GM23338 (cell line): ENCODE measurements at regions not wholly inside any gene's neighbourhood (a gene's known extent, or its start where the extent isn't known, plus 50 kb on each side); places are given as distances from the start of the nearest gene placed in this dataset.
A peak's percentile ranks its signal among the peaks of the same experiment; 100 is the strongest.

ENCODE experiments used
- ATAC-seq: fragments of 200-7000 bp; cut with Tn5 transposase; 3 replicates; pipeline ENCODE4 v1.9.1; 2020
- DNase-seq: peaks from one replicate; pipeline ENCODE4 v3.0.0-alpha.2; 2015; ENCODE audit warnings: low spot score
- H2AFZ ChIP-seq: fragments of 200-600 bp; sonication (generic); 2 replicates; pipeline ENCODE4 v1.8.0; 2016; ENCODE audit warnings: antibody characterized with exemption, mild to moderate bottlenecking, moderate library complexity
- H3F3A ChIP-seq: fragments of 200-600 bp; sonication (generic); replicated peaks from 2 replicates; pipeline ENCODE4 v1.8.0; 2017; ENCODE audit warnings: antibody characterized with exemption, mixed run types, low read depth
- H3K27ac ChIP-seq: fragments of 200-600 bp; sonication (generic); 2 replicates; pipeline ENCODE4 v1.6.1; 2016; ENCODE audit warnings: low read depth
- H3K27me3 ChIP-seq: fragments of 200-600 bp; sonication (generic); 2 replicates; pipeline ENCODE4 v1.8.0; 2016; ENCODE audit warnings: mild to moderate bottlenecking, mixed run types, moderate library complexity; ENCODE audit not compliant: insufficient read depth
- H3K36me3 ChIP-seq: fragments of 200-600 bp; sonication (generic); 2 replicates; pipeline ENCODE4 v1.8.0; 2016; ENCODE audit warnings: mild to moderate bottlenecking; ENCODE audit not compliant: insufficient read depth
- H3K4me1 ChIP-seq: fragments of 200-600 bp; sonication (generic); 2 replicates; pipeline ENCODE4 v1.8.0; 2016; ENCODE audit warnings: mild to moderate bottlenecking, moderate library complexity; ENCODE audit not compliant: insufficient read depth
- H3K4me2 ChIP-seq: fragments of 200-600 bp; sonication (generic); 2 replicates; pipeline ENCODE4 v1.7.1; 2017; ENCODE audit warnings: mixed run types
- H3K4me3 ChIP-seq: fragments of 200-600 bp; sonication (generic); 2 replicates; pipeline ENCODE4 v1.6.1; 2016; ENCODE audit warnings: mixed run types
- H3K79me2 ChIP-seq: fragments of 200-600 bp; sonication (generic); replicated peaks from 2 replicates; pipeline ENCODE4 v1.8.0; 2017; ENCODE audit warnings: mild to moderate bottlenecking; ENCODE audit not compliant: insufficient read depth
- H3K9me2 ChIP-seq: fragments of 200-600 bp; sonication (generic); 2 replicates; pipeline ENCODE4 v1.8.0; 2017; ENCODE audit not compliant: insufficient read depth
- H4K20me1 ChIP-seq: fragments of 200-600 bp; sonication (generic); replicated peaks from 2 replicates; pipeline ENCODE4 v1.8.0; 2017; ENCODE audit warnings: mild to moderate bottlenecking; ENCODE audit not compliant: insufficient read depth
- H3K27ac Mint-ChIP-seq: 2 replicates; pipeline ENCODE4 v1.8.0; 2020; ENCODE audit warnings: inconsistent platforms, mild to moderate bottlenecking, moderate library complexity, mixed read lengths
- H3K27me3 Mint-ChIP-seq: 3 replicates; pipeline ENCODE4 v1.8.0; 2022; ENCODE audit warnings: low read depth, mild to moderate bottlenecking, moderate library complexity, mixed read lengths, inconsistent platforms; ENCODE audit not compliant: insufficient read depth, poor library complexity
- H3K36me3 Mint-ChIP-seq: 3 replicates; pipeline ENCODE4 v1.8.0; 2021; ENCODE audit warnings: low read depth, mild to moderate bottlenecking, inconsistent platforms, moderate library complexity, mixed read lengths
- H3K4me1 Mint-ChIP-seq: 3 replicates; pipeline ENCODE4 v1.8.0; 2020; ENCODE audit warnings: mild to moderate bottlenecking, inconsistent platforms, mixed read lengths
- H3K4me3 Mint-ChIP-seq: 3 replicates; pipeline ENCODE4 v1.8.0; 2021; ENCODE audit warnings: moderate library complexity, mild to moderate bottlenecking, inconsistent platforms, mixed read lengths
- H3K9me3 Mint-ChIP-seq: 3 replicates; pipeline ENCODE4 v1.8.0; 2020; ENCODE audit warnings: moderate library complexity, mild to moderate bottlenecking, inconsistent platforms, mixed read lengths
- EZH2phosphoT487 ChIP-seq: fragments of 200-600 bp; sonication (generic); IDR thresholded peaks from one replicate; pipeline ENCODE4 v1.8.1; 2018; ENCODE audit warnings: antibody characterized with exemption; ENCODE audit not compliant: unreplicated experiment
- STAT1 ChIP-seq: IDR thresholded peaks from one replicate; pipeline ENCODE4 v1.6.1; 2016; ENCODE audit warnings: antibody characterized with exemption; ENCODE audit not compliant: unreplicated experiment
- ZNF114 ChIP-seq: fragments of 250-450 bp; sonication (Bioruptor Pico); IDR thresholded peaks from 2 replicates; pipeline ENCODE4 v1.5.0; 2020; ENCODE audit warnings: mild to moderate bottlenecking, moderate library complexity
- ZNF331 ChIP-seq: fragments of 250-450 bp; sonication (Bioruptor Pico); IDR thresholded peaks from 2 replicates; pipeline ENCODE4 v1.5.0; 2020; ENCODE audit warnings: low read depth, mild to moderate bottlenecking, moderate library complexity
- TF ChIP-seq, protein P1 (sequence below), 2 experiments: fragments of 200-600 bp in 1 of 2; sonication (generic) in 1 of 2; conservative IDR thresholded peaks; 2 replicates each; pipeline versions ENCODE4 v1.5.1 to v1.6.1; 2016 to 2017; ENCODE audit warnings: antibody characterized with exemption in 2 of 2, low read depth in 2 of 2, mild to moderate bottlenecking in 2 of 2, moderate library complexity in 1 of 2

DNA sequence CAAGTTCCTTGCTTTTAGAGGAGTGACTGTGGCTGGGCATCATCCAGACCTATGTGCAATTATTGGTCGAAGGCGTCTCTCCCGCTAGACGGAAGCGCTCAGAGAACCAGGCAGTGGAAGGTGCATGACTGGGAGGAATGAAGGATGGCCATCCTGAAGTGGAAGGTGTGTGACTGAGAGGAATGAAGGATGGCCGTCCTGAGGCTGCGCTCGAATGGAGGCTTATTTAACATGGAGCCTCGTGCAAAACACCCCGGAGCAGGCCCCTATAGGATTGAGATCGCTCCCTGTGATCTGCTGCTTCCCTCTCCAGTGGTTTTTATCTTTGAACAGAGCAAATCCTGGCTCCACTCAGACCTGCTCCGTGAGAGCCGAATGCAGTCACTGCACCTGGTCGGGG lies 140.2 kb upstream of the ID2 start:
- Histone ChIP-seq H3F3A (no peaks in the 10 kb centered on the region), H3K79me2 (no peaks in the 10 kb centered on the region), H3K27ac (no peak overlapping the region), H3K4me1 (no peaks in the 10 kb centered on the region), H3K36me3 (no peaks in the 10 kb centered on the region), H3K4me2 (no peak overlapping the region), H3K27me3 (no peaks in the 10 kb centered on the region), H4K20me1 (no peaks in the 10 kb centered on the region), H3K9me2 (no peaks in the 10 kb centered on the region), H2AFZ (no peak overlapping the region), H3K4me3 (no peak overlapping the region)
- peaks cover 9% of the 10 kb centered on the region for H3K27me3 Mint-ChIP-seq
- H3K36me3 Mint-ChIP-seq: peaks cover 3% of the 10 kb centered on the region; the same call in 1 of the 3 replicates
- ATAC-seq: no peak
- no peaks in the 10 kb centered on the region for H3K9me3 Mint-ChIP-seq
- H3K27ac Mint-ChIP-seq: no peak overlapping the region
- no peaks in the 10 kb centered on the region; the same call in 1 of the 3 replicates for H3K4me1 Mint-ChIP-seq
- no peak for DNase-seq
- TF ChIP-seq EZH2phosphoT487: no peak
- TF ChIP-seq ZNF114 (CRISPR knock-in tag): no peak
- H3K4me3 Mint-ChIP-seq: no peak overlapping the region

DNA sequence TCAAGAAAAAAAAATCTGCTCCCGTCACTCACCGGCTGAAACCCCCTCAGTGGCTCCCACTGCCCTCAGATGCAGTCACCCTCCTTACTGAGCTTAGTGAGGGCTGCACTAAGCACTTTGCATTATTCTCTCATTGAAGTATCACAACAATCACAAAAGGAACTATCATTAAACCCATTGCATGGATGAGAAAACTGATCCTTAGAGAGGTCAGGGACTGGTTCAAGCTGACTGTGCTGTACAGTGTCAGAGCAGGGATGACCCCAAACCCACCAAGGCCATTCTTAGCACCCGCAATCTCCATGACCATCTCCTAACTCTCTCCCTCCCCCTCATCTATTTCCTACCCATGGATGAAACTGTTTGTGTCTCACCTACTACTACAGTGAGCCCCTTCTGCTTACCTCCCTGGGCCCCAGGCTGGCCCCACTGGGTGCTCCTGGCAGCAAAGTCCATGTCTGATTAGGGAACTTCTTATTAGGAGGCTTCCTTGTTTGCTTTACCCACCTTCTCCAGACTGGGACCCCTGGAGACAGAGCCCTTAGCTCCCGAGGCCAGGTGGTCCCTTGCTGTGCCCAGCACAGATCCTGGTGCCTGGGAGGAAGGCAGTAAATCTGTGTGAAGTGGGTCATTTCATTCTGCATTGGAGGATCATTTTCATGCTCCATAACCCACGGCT lies 139.3 kb upstream of the ID2 start:
- Histone ChIP-seq H2AFZ (no peak overlapping the region), H3K4me3 (no peak overlapping the region), H3K79me2 (no peaks in the 10 kb centered on the region), H3K27me3 (no peaks in the 10 kb centered on the region), H3K4me1 (no peaks in the 10 kb centered on the region), H3K9me2 (no peaks in the 10 kb centered on the region), H3K4me2 (no peak overlapping the region), H3K36me3 (no peaks in the 10 kb centered on the region), H4K20me1 (no peaks in the 10 kb centered on the region), H3K27ac (no peak overlapping the region), H3F3A (no peaks in the 10 kb centered on the region)
- TF ChIP-seq ZNF114 (CRISPR knock-in tag) (no peak), STAT1 (no peak)
- Mint-ChIP-seq H3K27ac (no peak overlapping the region), H3K36me3 (peaks cover 3% of the 10 kb centered on the region; the same call in 1 of the 3 replicates), H3K4me1 (no peaks in the 10 kb centered on the region; the same call in 1 of the 3 replicates), H3K9me3 (no peaks in the 10 kb centered on the region), H3K27me3 (peaks cover 9% of the 10 kb centered on the region), H3K4me3 (no peak overlapping the region)
- ATAC-seq (no peak), DNase-seq (no peak)

- Histone ChIP-seq H4K20me1 (no peaks in the 10 kb centered on the region), H3K4me2 (no peak overlapping the region), H3K9me2 (no peaks in the 10 kb centered on the region), H2AFZ (no peak overlapping the region), H3K4me3 (no peak overlapping the region), H3K27me3 (no peaks in the 10 kb centered on the region), H3K36me3 (no peaks in the 10 kb centered on the region), H3K4me1 (no peaks in the 10 kb centered on the region), H3K79me2 (no peaks in the 10 kb centered on the region), H3F3A (no peaks in the 10 kb centered on the region), H3K27ac (no peak overlapping the region)
- TF ChIP-seq ZNF331: no peak
- TF ChIP-seq, protein P1, sequence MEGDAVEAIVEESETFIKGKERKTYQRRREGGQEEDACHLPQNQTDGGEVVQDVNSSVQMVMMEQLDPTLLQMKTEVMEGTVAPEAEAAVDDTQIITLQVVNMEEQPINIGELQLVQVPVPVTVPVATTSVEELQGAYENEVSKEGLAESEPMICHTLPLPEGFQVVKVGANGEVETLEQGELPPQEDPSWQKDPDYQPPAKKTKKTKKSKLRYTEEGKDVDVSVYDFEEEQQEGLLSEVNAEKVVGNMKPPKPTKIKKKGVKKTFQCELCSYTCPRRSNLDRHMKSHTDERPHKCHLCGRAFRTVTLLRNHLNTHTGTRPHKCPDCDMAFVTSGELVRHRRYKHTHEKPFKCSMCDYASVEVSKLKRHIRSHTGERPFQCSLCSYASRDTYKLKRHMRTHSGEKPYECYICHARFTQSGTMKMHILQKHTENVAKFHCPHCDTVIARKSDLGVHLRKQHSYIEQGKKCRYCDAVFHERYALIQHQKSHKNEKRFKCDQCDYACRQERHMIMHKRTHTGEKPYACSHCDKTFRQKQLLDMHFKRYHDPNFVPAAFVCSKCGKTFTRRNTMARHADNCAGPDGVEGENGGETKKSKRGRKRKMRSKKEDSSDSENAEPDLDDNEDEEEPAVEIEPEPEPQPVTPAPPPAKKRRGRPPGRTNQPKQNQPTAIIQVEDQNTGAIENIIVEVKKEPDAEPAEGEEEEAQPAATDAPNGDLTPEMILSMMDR (conservative IDR thresholded peaks at IDR 0.05; ENCODE audit: low read depth in 2 of 2): peak in 1 of 2 experiments; percentile 19; a peak in 1 of 4 replicates
- H3K9me3 Mint-ChIP-seq: no peaks in the 10 kb centered on the region
- H3K4me1 Mint-ChIP-seq: no peaks in the 10 kb centered on the region; the same call in 1 of the 3 replicates
- no peak overlapping the region for H3K4me3 Mint-ChIP-seq
- DNase-seq: no peak
- ATAC-seq: no peak
- H3K27ac Mint-ChIP-seq: no peak overlapping the region
- H3K36me3 Mint-ChIP-seq: peaks cover 3% of the 10 kb centered on the region; the same call in 1 of the 3 replicates
- H3K27me3 Mint-ChIP-seq: peaks cover 9% of the 10 kb centered on the region
Measured at GRCh38 chr2:8543060-8543382, 138.8 kb upstream of the ID2 start.
